ENCODE measurements at regions not wholly inside any gene's neighbourhood (a gene's known extent, or its start where the extent isn't known, plus 50 kb on each side); places are given as distances from the start of the nearest gene placed in this dataset.

DNA sequence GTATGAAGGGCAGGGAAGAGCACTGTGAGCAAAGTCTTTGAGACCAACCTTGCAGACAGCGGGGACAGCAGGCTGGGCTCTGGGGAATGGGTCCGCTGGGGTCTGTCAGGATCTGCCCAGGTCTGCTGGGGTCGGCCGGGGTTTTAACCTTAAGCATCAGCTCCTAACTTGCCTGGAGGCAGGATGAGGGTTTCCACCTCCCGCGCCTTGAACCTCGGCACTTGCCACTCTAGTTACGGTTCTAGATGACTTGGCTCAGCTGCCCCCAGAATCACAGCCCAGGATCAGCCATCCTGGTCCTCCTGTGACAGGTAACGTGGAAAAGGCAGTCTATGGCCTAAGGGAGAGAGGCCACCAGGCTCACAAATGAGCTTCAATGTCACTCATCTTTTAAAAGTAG is 50.4 kb upstream of the CACUL1 start:
- TF ChIP-seq, protein P1, sequence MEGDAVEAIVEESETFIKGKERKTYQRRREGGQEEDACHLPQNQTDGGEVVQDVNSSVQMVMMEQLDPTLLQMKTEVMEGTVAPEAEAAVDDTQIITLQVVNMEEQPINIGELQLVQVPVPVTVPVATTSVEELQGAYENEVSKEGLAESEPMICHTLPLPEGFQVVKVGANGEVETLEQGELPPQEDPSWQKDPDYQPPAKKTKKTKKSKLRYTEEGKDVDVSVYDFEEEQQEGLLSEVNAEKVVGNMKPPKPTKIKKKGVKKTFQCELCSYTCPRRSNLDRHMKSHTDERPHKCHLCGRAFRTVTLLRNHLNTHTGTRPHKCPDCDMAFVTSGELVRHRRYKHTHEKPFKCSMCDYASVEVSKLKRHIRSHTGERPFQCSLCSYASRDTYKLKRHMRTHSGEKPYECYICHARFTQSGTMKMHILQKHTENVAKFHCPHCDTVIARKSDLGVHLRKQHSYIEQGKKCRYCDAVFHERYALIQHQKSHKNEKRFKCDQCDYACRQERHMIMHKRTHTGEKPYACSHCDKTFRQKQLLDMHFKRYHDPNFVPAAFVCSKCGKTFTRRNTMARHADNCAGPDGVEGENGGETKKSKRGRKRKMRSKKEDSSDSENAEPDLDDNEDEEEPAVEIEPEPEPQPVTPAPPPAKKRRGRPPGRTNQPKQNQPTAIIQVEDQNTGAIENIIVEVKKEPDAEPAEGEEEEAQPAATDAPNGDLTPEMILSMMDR (IDR thresholded peaks at IDR 0.05; ENCODE audit: insufficient read depth, low read length, poor library complexity, severe bottlenecking), result no peak
- no peak for TF ChIP-seq EZH2phosphoT487 (conservative IDR thresholded peaks at IDR 0.05; ENCODE audit: low read length)
- no peaks in the 10 kb centered on the region for H3K9me2 ChIP-seq (replicated peaks; ENCODE audit: insufficient read depth, low read length)
- no peaks in the 10 kb centered on the region for H3K79me2 ChIP-seq (ENCODE audit: insufficient read depth, low read length)
- no peaks in the 10 kb centered on the region for H4K20me1 ChIP-seq (ENCODE audit: low read depth, low read length)
- no peak overlapping the region for H3K4me3 ChIP-seq (ENCODE audit: insufficient read depth, low read length, poor library complexity, severe bottlenecking)
- H3K27me3 ChIP-seq (ENCODE audit: low read length), result no peaks in the 10 kb centered on the region
- H3F3A ChIP-seq (ENCODE audit: insufficient read depth), result no peaks in the 10 kb centered on the region
- no peak overlapping the region for H3K9ac ChIP-seq (ENCODE audit: low read length)
- no peak overlapping the region for H3K27ac ChIP-seq (ENCODE audit: low read depth, low read length)
- no peak overlapping the region for H2AFZ ChIP-seq (ENCODE audit: low read depth, low read length, severe bottlenecking)
- H3K9me3 ChIP-seq (ENCODE audit: insufficient read depth, low read length), result no peaks in the 10 kb centered on the region
- H3K4me2 ChIP-seq (ENCODE audit: low read depth, low read length, poor library complexity, severe bottlenecking), result no peak overlapping the region
- no peaks in the 10 kb centered on the region for H3K36me3 ChIP-seq (ENCODE audit: low read length)

DNA sequence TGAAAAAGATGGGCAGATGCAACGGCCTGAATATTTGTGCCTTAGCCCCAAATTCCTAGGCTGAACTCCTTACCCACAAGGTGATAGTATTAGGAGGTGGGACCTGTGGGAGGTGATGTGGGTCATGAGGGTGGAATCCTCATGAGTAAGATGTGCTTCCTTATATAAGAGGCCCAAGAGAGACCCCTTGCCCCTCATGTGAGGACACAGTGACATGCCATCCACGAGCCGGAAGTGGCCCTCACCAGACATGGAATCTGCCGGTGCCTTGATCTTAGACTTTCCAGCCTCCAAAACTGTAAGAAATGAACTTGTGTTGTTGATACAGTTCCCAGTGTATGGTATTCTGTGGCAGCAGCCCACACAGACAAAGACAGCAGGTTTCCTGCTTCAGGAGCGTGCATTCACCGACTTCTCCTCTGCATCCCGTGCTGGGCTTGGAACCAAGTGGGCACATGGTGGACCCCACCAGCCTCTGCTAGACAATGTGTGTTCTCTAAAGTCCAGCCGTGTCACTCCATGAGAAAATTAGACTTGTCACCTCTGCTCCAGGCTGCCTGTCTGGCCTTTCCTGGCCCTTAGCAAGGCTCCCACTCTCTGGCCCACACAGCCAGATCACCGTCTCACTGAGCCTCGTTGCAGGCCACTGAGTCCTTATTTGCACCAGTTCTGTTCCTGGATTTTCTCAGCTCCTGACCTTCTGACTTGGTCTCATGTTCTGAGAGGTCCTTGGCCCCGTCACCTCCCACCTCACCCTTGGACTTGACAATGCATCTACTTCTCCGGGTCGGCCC is 52.9 kb upstream of the CACUL1 start:
- TF ChIP-seq EZH2phosphoT487 (conservative IDR thresholded peaks at IDR 0.05; ENCODE audit: low read length), result no peak
- TF ChIP-seq, protein P1 (IDR thresholded peaks at IDR 0.05; ENCODE audit: insufficient read depth, low read length, poor library complexity, severe bottlenecking), result no peak
- Histone ChIP-seq H4K20me1 (ENCODE audit: low read depth, low read length) (no peaks in the 10 kb centered on the region), H3K9me2 (replicated peaks; ENCODE audit: insufficient read depth, low read length) (no peaks in the 10 kb centered on the region), H3K4me2 (ENCODE audit: low read depth, low read length, poor library complexity, severe bottlenecking) (no peak overlapping the region), H3K36me3 (ENCODE audit: low read length) (no peaks in the 10 kb centered on the region), H3K79me2 (ENCODE audit: insufficient read depth, low read length) (no peaks in the 10 kb centered on the region), H3K27ac (ENCODE audit: low read depth, low read length) (no peak overlapping the region), H3K4me3 (ENCODE audit: insufficient read depth, low read length, poor library complexity, severe bottlenecking) (no peak overlapping the region), H2AFZ (ENCODE audit: low read depth, low read length, severe bottlenecking) (no peak overlapping the region), H3K9ac (ENCODE audit: low read length) (no peak overlapping the region), H3K27me3 (ENCODE audit: low read length) (no peaks in the 10 kb centered on the region), H3K9me3 (ENCODE audit: insufficient read depth, low read length) (no peaks in the 10 kb centered on the region), H3F3A (ENCODE audit: insufficient read depth) (no peaks in the 10 kb centered on the region)

DNA sequence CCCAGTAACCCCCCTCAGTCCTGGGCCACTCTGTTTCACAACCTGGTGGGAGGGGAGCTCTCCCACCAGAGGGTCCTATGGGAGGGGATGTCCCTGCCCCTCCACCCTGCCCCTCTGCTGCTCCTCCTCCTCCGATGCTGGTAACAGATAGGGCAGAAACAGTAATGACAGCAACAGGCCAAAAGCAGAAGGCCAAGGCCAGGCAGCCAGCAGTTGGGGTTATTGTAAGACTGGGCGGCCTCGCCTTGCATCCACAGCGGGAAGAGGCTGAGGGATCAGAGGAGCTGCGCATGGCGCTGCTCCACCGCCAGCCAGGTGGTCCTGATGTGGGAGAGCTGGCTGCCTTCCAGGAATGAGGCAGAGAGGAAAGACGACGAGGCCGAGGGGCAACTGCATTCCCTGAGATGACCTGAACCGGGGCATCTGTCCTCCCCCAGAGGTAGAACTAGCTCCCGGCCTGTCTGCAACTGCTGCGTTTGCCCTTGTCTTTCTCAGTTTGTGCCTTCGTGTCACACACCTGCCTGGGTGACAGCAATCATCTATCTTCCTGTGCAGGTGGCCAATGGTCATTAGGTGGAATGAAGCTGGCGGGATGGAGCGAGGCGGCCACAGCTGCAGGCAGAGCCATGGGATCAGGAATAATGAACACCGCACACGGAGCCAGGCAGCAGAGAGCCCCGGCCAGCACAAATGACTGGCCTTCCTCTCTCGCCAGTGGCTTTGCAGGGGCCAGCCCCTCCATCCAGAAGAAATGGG is 54.0 kb upstream of the CACUL1 start:
- Histone ChIP-seq H3K9me3 (ENCODE audit: insufficient read depth, low read length) (no peaks in the 10 kb centered on the region), H3K27ac (ENCODE audit: low read depth, low read length) (no peak overlapping the region), H3K9ac (ENCODE audit: low read length) (no peak overlapping the region), H3K4me3 (ENCODE audit: insufficient read depth, low read length, poor library complexity, severe bottlenecking) (no peak overlapping the region), H3K4me2 (ENCODE audit: low read depth, low read length, poor library complexity, severe bottlenecking) (no peak overlapping the region), H3K36me3 (ENCODE audit: low read length) (no peaks in the 10 kb centered on the region), H4K20me1 (ENCODE audit: low read depth, low read length) (no peaks in the 10 kb centered on the region), H3F3A (ENCODE audit: insufficient read depth) (no peaks in the 10 kb centered on the region), H3K9me2 (replicated peaks; ENCODE audit: insufficient read depth, low read length) (no peaks in the 10 kb centered on the region), H3K27me3 (ENCODE audit: low read length) (no peaks in the 10 kb centered on the region), H2AFZ (ENCODE audit: low read depth, low read length, severe bottlenecking) (no peak overlapping the region), H3K79me2 (ENCODE audit: insufficient read depth, low read length) (no peaks in the 10 kb centered on the region)
- TF ChIP-seq EZH2phosphoT487 (conservative IDR thresholded peaks at IDR 0.05; ENCODE audit: low read length), result no peak
- TF ChIP-seq, protein P1 (IDR thresholded peaks at IDR 0.05; ENCODE audit: insufficient read depth, low read length, poor library complexity, severe bottlenecking), result no peak

All from SU-DHL-6 (cell line).